GM12878 (cell line): ENCODE measurements at regions not wholly inside any gene's neighbourhood (a gene's known extent, or its start where the extent isn't known, plus 50 kb on each side); places are given as distances from the start of the nearest gene placed in this dataset.

Experiments used
- ATAC-seq: fragments of 200-7000 bp; cut with Tn5 transposase; 3 replicates; pipeline ENCODE4 v1.9.1; 2020; ENCODE audit warnings: mild to moderate bottlenecking, moderate library complexity
- BruUV-seq: library from RNA; stranded (reverse); fragments of 400-500 nt; replicated peaks from 2 replicates; lab custom pipeline; 2021; lab: Mats Ljungman, UMichigan
- CTCF ChIA-PET: fragments of 300-600 bp; sonication (Branson Sonifier 250); formaldehyde crosslinking; extraction: SDS; loops from one replicate; lab custom pipeline; 2021; ENCODE audit warnings: inconsistent platforms; lab: Yijun Ruan, JAX
- POLR2A ChIA-PET: fragments of 350-600 bp; formaldehyde crosslinking; extraction: SDS; loops from one replicate; lab custom pipeline; 2021; ENCODE audit warnings: inconsistent platforms; lab: Charles Lee
- RAD21 ChIA-PET: fragments of 300-600 bp; sonication (Branson Sonifier 250); formaldehyde crosslinking; loops from one replicate; lab custom pipeline; 2023; ENCODE audit warnings: antibody characterized with exemption; ENCODE audit not compliant: unreplicated experiment; lab: Charles Lee
- SMC1A ChIA-PET: fragments of 300-600 bp; sonication (Branson Sonifier 250); formaldehyde crosslinking; loops from one replicate; lab custom pipeline; 2023; ENCODE audit not compliant: unreplicated experiment, uncharacterized antibody; lab: Charles Lee
- DNase-seq: peaks from one replicate; pipeline ENCODE4 v3.0.0-alpha.2; 2011; ENCODE audit warnings: low read depth, low spot score
- FAIRE-seq: peaks from 3 replicates; lab custom pipeline; 2011; peaks lifted over from hg19 to GRCh38; lab: Jason Lieb, UNC
- H2AFZ ChIP-seq: 2 replicates; pipeline ENCODE4 v1.6.0; 2011; ENCODE audit warnings: low read depth, low read length, control low read depth; ENCODE audit not compliant: control insufficient read depth
- H3K27ac ChIP-seq: 2 replicates; pipeline ENCODE4 v1.5.1; 2011; ENCODE audit warnings: control low read depth; ENCODE audit not compliant: control insufficient read depth, insufficient read depth
- H3K27me3 ChIP-seq, 2 experiments: replicated peaks in 1 of 2; 2 replicates each; pipeline versions ENCODE4 v1.6.0 to v1.6.1; 2011; ENCODE audit warnings: low read length in 1 of 2; ENCODE audit not compliant: control insufficient read depth in 2 of 2, insufficient read depth in 2 of 2
- H3K36me3 ChIP-seq, 2 experiments: 2 replicates each; pipeline ENCODE4 v1.5.1; 2011; ENCODE audit warnings: low read length in 1 of 2; ENCODE audit not compliant: control insufficient read depth in 2 of 2, insufficient read depth in 2 of 2
- H3K4me1 ChIP-seq: 2 replicates; pipeline ENCODE4 v1.6.1; 2011; ENCODE audit warnings: mild to moderate bottlenecking, low read length, moderate library complexity, mixed read lengths; ENCODE audit not compliant: control insufficient read depth, insufficient read depth
- H3K4me2 ChIP-seq: 2 replicates; pipeline ENCODE4 v1.6.0; 2011; ENCODE audit warnings: control low read depth; ENCODE audit not compliant: control insufficient read depth, insufficient read depth
- H3K4me3 ChIP-seq: fragments of 200-600 bp; sonication (generic); 2 replicates; pipeline ENCODE4 v1.5.1; 2016
- H3K79me2 ChIP-seq: 2 replicates; pipeline ENCODE4 v1.6.0; 2011; ENCODE audit warnings: low read length; ENCODE audit not compliant: control insufficient read depth, insufficient read depth
- H3K9ac ChIP-seq: 2 replicates; pipeline ENCODE4 v1.8.0; 2011; ENCODE audit warnings: low read length, control low read depth, mixed read lengths; ENCODE audit not compliant: control insufficient read depth, insufficient read depth
- H3K9me3 ChIP-seq: replicated peaks from 3 replicates; pipeline ENCODE4 v1.5.1; 2011; ENCODE audit warnings: mild to moderate bottlenecking, low read length; ENCODE audit not compliant: control insufficient read depth, insufficient read depth
- H4K20me1 ChIP-seq: 2 replicates; pipeline ENCODE4 v1.6.0; 2011; ENCODE audit not compliant: control insufficient read depth, insufficient read depth
- ATF2 ChIP-seq: IDR thresholded peaks from 2 replicates; pipeline ENCODE4 v1.6.1; 2012; ENCODE audit warnings: low read length, inconsistent platforms
- BHLHE40 ChIP-seq, 2 experiments: fragments of 450-650 bp in 1 of 2; IDR thresholded peaks; 2 replicates each; pipeline ENCODE4 v1.6.1; 2011 to 2017; ENCODE audit warnings: low read depth in 2 of 2, borderline replicate concordance in 1 of 2, improper control_type of control experiment in 1 of 2, low read length in 1 of 2, mild to moderate bottlenecking in 1 of 2
- BRCA1 ChIP-seq: IDR thresholded peaks from 2 replicates; pipeline ENCODE4 v1.6.1; 2011; ENCODE audit warnings: low read depth, low read length, improper control_type of control experiment
- CHD4 ChIP-seq: fragments of 200-600 bp; sonication (generic); IDR thresholded peaks from 2 replicates; pipeline ENCODE4 v1.6.1; 2016; ENCODE audit warnings: mild to moderate bottlenecking
- HCFC1 ChIP-seq: fragments of 150-350 bp; IDR thresholded peaks from 2 replicates; pipeline ENCODE4 v1.6.1; 2014; ENCODE audit warnings: low read length
- HDAC6 ChIP-seq: fragments of 200-600 bp; sonication (generic); IDR thresholded peaks from one replicate; pipeline ENCODE4 v1.8.0; 2017; ENCODE audit warnings: antibody characterized with exemption; ENCODE audit not compliant: unreplicated experiment
- MLLT1 ChIP-seq: fragments of 450-650 bp; IDR thresholded peaks from 2 replicates; pipeline ENCODE4 v1.6.1; 2016; ENCODE audit warnings: mild to moderate bottlenecking
- MYC ChIP-seq: IDR thresholded peaks from 2 replicates; pipeline ENCODE4 v1.6.1; 2011; ENCODE audit warnings: mild to moderate bottlenecking, low read length, moderate library complexity, inconsistent platforms; ENCODE audit not compliant: insufficient read depth, insufficient replicate concordance, insufficient read length, severe bottlenecking
- NFIC ChIP-seq: IDR thresholded peaks from 2 replicates; pipeline ENCODE4 v1.6.1; 2012; ENCODE audit warnings: low read depth, mild to moderate bottlenecking, inconsistent platforms, low read length, moderate library complexity
- NR2F1 ChIP-seq: fragments of 450-650 bp; conservative IDR thresholded peaks from 2 replicates; pipeline ENCODE4 v1.6.1; 2017; ENCODE audit warnings: mild to moderate bottlenecking
- RUNX3 ChIP-seq: IDR thresholded peaks from 2 replicates; pipeline ENCODE4 v1.6.1; 2012; ENCODE audit warnings: low read length, inconsistent platforms
- SMAD1 ChIP-seq: fragments of 450-650 bp; IDR thresholded peaks from 2 replicates; pipeline ENCODE4 v1.6.1; 2018; ENCODE audit warnings: mild to moderate bottlenecking, low read depth; ENCODE audit not compliant: partially characterized antibody
- TAF1 ChIP-seq: IDR thresholded peaks from 2 replicates; pipeline ENCODE4 v1.6.1; 2011; ENCODE audit warnings: mild to moderate bottlenecking, low read depth, low read length, borderline replicate concordance
- WGBS: methylation state at CpG from one replicate; pipeline ENCODE4 v1.1.6; 2016; ENCODE audit warnings: low lambda C conversion rate; ENCODE audit not compliant: insufficient replicate concordance, insufficient coverage; ENCODE audit errors: missing lambda C conversion rate; 5-methylcytosine and 5-hydroxymethylcytosine counted together
- in situ Hi-C: fragments of 300-500 bp; cut with MboI; formaldehyde crosslinking; loops from 9 replicates; pipeline ENCODE4 v1.14.3; 2018; ENCODE audit warnings: mixed read lengths
- intact Hi-C: fragments of 100-400 bp; cut with micrococcal nuclease; formaldehyde crosslinking; loops from one replicate; pipeline ENCODE4 v1.14.2; 2022; ENCODE audit not compliant: unreplicated experiment

GRCh38 chr2:45334205-45334604 lies 276.9 kb downstream of the SRBD1 start (continued):
- no peak for TF ChIP-seq HDAC6
- no peak for TF ChIP-seq ATF2
- no peak for TF ChIP-seq MLLT1
- TF ChIP-seq SMAD1: no peak
- no peak for TF ChIP-seq BHLHE40 (IDR thresholded peaks at IDR 0.05; ENCODE audit: borderline replicate concordance in 1 of 2, low read depth in 2 of 2, low read length in 1 of 2)
- TF ChIP-seq CHD4: no peak
- no peak for TF ChIP-seq MYC
- no peak for TF ChIP-seq BRCA1
- no peak for TF ChIP-seq RUNX3

- Histone ChIP-seq H3K27me3 (no peaks in the 10 kb centered on the region), H3K9ac (no peak overlapping the region), H2AFZ (no peak overlapping the region), H3K4me2 (no peak overlapping the region), H3K79me2 (no peaks in the 10 kb centered on the region), H3K4me3 (no peak overlapping the region), H3K27ac (no peak overlapping the region), H4K20me1 (no peaks in the 10 kb centered on the region), H3K4me1 (no peaks in the 10 kb centered on the region), H3K9me3 (no peaks in the 10 kb centered on the region), H3K36me3 (no peaks in the 10 kb centered on the region)
- FAIRE-seq (no peak), DNase-seq (no peak), ATAC-seq (no peak)
- TF ChIP-seq MYC: no peak
- TF ChIP-seq TAF1: no peak
- TF ChIP-seq NFIC: no peak
- TF ChIP-seq NR2F1: no peak
- TF ChIP-seq HCFC1: no peak
- ChIA-PET RAD21 (no interaction called here), SMC1A (no interaction called here), POLR2A (no interaction called here), CTCF (interaction anchor here (0.6 to 1.4 kb wide), 2 partner anchors 161 to 746 kb away, joined by 3 to 4 read pairs; no protein-coding TSS in a partner anchor)
- intact Hi-C loops (no loop called here), in situ Hi-C loops (no loop called here)
- WGBS: 88% methylated on average over 1 of the region's 1 CpG
- no TSS peak for BruUV-seq
Observed at GRCh38 chr2:45332567-45332966, 278.5 kb downstream of the SRBD1 start.
